T-helper 2 cell treated with Interferon-gamma antibody and Interleukin-4, amounts not matched to agents 5 μg/mL and 100 μg/mL, for 36 hours (primary cell): ENCODE measurements at regions not wholly inside any gene's neighbourhood (a gene's known extent, or its start where the extent isn't known, plus 50 kb on each side); places are given as distances from the start of the nearest gene placed in this dataset.
"Not testable (repeated sequence)": the region's sequence is repeated elsewhere in the genome, so short reads cannot be mapped to it uniquely, and the experiment has no call there.

Experiments used
- DNase-seq: peaks from one replicate; pipeline ENCODE4 v3.0.0; 2021; ENCODE audit warnings: low spot score
- H3K27ac Mint-ChIP-seq: one replicate; pipeline ENCODE4 v1.8.0; 2021; ENCODE audit warnings: mild to moderate bottlenecking, mixed read lengths
- H3K27me3 Mint-ChIP-seq: one replicate; pipeline ENCODE4 v1.8.0; 2021; ENCODE audit warnings: low read depth, mixed read lengths
- H3K36me3 Mint-ChIP-seq: one replicate; pipeline ENCODE4 v1.8.0; 2021; ENCODE audit warnings: low read depth, mixed read lengths
- H3K4me1 Mint-ChIP-seq: one replicate; pipeline ENCODE4 v1.8.0; 2021; ENCODE audit warnings: low read depth, mixed read lengths
- H3K4me3 Mint-ChIP-seq: one replicate; pipeline ENCODE4 v1.8.0; 2022; ENCODE audit warnings: mild to moderate bottlenecking, moderate library complexity, mixed read lengths
- H3K9me3 Mint-ChIP-seq: one replicate; pipeline ENCODE4 v1.8.0; 2021; ENCODE audit warnings: mixed read lengths

DNA sequence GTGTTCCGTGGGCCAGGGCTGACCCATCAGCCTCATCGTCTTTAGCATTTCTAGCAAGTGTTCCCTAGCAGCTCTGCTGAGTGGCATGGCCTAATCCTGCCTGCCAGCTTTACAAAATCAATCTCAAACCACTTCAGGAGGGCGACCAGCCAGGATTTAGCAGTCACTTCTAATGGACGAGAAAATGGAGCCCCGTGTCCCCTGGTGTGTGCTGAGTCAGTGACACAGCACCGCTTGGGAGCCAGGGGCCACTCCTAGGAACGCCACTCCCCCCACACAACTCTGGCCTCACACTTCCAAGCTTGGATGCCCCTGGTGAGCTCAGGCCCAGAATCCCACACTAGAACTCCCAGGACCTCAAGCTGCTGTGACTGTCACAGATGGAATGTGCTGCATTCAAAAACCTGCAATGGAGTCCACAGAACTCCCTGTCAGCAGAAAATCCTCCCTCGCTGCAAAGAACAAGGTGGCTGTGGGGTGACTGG, 311.2 kb upstream of the GATB start:
- Mint-ChIP-seq H3K27ac (no peak overlapping the region), H3K36me3 (peaks cover 3% of the 10 kb centered on the region), H3K4me3 (no peak overlapping the region), H3K27me3 (no peaks in the 10 kb centered on the region), H3K9me3 (peaks cover under 1% of the 10 kb centered on the region), H3K4me1 (peaks cover 11% of the 10 kb centered on the region)
- no peak for DNase-seq

DNA sequence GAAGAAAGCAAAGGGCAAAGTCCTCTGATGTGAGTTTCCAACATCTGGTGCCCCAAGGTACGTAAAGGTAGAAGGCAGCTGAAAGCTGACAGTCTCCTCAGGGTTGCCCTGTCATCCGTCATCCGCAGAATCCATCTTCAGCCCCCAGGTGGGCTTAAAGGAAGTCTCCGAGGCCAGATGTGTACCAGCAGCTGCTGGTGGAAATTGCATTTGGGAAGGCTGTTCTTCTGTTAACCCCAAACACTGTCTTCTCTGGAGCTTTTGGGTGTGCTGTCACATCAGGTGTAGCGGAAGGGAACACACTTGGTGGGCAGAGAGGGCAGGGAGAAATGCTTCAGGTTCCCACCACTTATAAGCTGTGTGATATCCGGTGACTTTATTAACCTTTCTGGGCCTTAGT, 310.0 kb upstream of the GATB start:
- no peak overlapping the region for H3K27ac Mint-ChIP-seq
- no peaks in the 10 kb centered on the region for H3K9me3 Mint-ChIP-seq
- no peak overlapping the region for H3K4me3 Mint-ChIP-seq
- H3K4me1 Mint-ChIP-seq = peaks cover 6% of the 10 kb centered on the region
- H3K27me3 Mint-ChIP-seq = no peaks in the 10 kb centered on the region
- DNase-seq = no peak
- H3K36me3 Mint-ChIP-seq = peaks cover 1% of the 10 kb centered on the region

DNA sequence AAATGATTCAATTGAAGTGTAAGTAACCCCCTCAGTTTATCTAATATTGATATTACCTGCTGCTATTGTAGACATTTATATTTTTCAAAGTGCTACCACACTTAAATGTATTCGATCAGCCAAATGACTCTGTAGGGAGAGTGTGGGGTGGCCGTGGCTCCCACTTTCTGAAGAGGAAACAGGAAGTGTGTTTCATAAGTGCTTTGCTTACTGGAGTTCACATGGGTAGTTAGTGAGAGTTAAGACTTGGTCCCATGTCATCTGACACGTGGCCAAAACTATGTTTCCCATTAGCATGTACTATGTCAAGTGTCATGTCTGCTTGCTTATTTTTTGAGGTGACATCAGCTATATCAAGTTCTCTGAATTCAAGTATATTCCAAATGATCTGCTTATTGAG, 308.1 kb upstream of the GATB start:
- H3K4me1 Mint-ChIP-seq = peaks cover 19% of the 10 kb centered on the region
- no peak overlapping the region for H3K4me3 Mint-ChIP-seq
- no peak for DNase-seq
- H3K27ac Mint-ChIP-seq = no peak overlapping the region
- H3K9me3 Mint-ChIP-seq = no peaks in the 10 kb centered on the region
- peaks cover 1% of the 10 kb centered on the region for H3K36me3 Mint-ChIP-seq
- H3K27me3 Mint-ChIP-seq = peaks cover 1% of the 10 kb centered on the region

DNA sequence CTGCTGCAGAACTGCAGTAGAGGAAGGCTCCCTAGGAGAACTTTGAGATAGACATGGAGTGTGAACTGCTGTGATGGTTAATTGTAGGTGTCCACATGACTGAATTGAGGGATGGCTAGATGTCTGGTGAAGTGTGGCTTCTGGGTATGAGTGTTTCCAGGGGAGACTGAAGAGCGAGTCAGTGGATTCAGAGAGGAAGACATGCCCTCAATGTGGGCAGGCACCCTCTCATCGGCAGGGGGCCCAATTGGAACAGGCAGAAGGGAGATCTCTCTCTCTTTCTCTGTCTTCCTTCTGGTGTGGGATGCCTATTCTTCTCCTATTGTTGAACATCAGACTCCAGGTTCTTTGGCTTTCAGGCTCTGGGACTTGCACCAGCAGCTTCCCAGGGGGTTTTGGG, 304.7 kb upstream of the GATB start:
- peaks cover 25% of the 10 kb centered on the region for H3K4me1 Mint-ChIP-seq
- H3K9me3 Mint-ChIP-seq = no peaks in the 10 kb centered on the region
- H3K4me3 Mint-ChIP-seq = no peak overlapping the region
- H3K27me3 Mint-ChIP-seq = peaks cover 5% of the 10 kb centered on the region
- DNase-seq = no peak
- H3K27ac Mint-ChIP-seq = no peak overlapping the region
- H3K36me3 Mint-ChIP-seq = peaks cover 1% of the 10 kb centered on the region

DNA sequence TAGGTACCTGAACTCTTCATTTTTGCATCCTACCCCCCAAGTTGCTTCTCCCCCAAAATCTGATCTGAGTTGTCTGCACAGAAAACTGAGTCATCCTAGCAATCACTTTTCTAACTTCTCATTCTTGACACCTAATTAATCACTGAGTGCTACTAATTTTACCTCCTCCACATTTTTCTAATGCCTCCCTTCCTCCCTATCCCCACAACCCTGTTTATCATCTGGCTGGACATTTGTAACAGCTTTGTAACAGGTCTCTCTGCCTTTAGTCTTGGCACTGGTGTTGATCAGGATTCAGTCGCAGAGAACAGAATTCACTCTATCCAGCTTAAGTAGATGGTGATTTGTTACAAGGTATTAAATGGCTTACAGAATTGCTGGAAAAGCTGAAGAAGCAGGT, 303.9 kb upstream of the GATB start:
- no peak overlapping the region for H3K4me3 Mint-ChIP-seq
- peaks cover 2% of the 10 kb centered on the region for H3K9me3 Mint-ChIP-seq
- no peak for DNase-seq
- H3K27ac Mint-ChIP-seq = no peak overlapping the region
- peaks cover 1% of the 10 kb centered on the region for H3K36me3 Mint-ChIP-seq
- H3K27me3 Mint-ChIP-seq = peaks cover 6% of the 10 kb centered on the region
- H3K4me1 Mint-ChIP-seq = peaks cover 27% of the 10 kb centered on the region

DNA sequence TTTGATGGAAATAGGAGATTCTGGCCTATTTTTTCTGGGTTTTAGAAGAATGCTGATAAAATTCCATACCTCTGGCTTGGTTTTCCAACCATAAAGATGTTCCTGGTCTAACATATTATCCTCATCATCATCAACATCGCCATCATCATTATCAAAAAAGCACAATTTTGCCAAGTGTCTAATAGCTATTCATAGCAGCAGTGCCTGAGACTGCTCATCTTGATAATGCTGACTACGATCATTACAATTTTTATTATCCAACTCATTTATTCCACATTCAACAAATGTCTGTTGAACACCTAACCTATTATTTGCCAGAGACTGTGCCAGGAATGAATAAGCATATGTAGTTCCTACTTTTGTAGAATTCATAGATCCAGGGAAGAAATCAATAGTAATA, 303.5 kb upstream of the GATB start:
- peaks cover 27% of the 10 kb centered on the region for H3K4me1 Mint-ChIP-seq
- peaks cover 11% of the 10 kb centered on the region for H3K27me3 Mint-ChIP-seq
- no peak overlapping the region for H3K4me3 Mint-ChIP-seq
- no peak overlapping the region for H3K27ac Mint-ChIP-seq
- DNase-seq = no peak
- peaks cover 1% of the 10 kb centered on the region for H3K36me3 Mint-ChIP-seq
- H3K9me3 Mint-ChIP-seq = peaks cover 7% of the 10 kb centered on the region

DNA sequence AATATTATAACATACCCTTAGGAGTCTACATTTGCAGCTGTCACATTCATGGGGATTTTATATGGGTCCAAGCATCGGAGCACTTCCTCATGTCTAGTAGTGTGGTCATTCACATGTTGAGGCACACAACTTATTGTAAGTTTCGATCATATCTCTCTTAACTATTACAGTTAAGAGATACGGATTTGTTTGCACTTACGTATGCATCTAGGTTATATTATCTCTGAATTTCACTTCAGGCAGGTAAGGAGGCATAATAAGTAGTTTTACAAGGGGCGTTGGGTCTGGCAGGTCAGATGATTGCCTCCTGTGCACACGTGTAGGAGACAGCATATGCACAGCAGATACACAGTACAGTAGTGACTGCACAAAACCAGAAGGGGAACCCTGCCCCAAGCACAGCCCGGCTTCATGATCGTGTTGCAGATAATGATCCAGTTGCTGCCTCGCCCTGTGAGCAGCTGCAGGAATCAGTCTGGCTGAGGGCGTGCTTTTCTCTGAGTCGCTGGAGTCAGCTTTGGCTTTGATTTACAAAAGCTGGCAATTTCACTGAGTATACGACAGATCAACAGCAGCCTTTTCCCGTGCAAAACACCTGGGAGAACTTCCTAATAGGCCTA, 302.9 kb upstream of the GATB start:
- H3K4me3 Mint-ChIP-seq = peak overlapping the region; percentile 23
- DNase-seq = peak; percentile 18
- H3K36me3 Mint-ChIP-seq = no peaks in the 10 kb centered on the region
- peaks cover 22% of the 10 kb centered on the region for H3K4me1 Mint-ChIP-seq
- no peak overlapping the region for H3K27ac Mint-ChIP-seq
- H3K9me3 Mint-ChIP-seq = peaks cover 10% of the 10 kb centered on the region
- peaks cover 17% of the 10 kb centered on the region for H3K27me3 Mint-ChIP-seq

DNA sequence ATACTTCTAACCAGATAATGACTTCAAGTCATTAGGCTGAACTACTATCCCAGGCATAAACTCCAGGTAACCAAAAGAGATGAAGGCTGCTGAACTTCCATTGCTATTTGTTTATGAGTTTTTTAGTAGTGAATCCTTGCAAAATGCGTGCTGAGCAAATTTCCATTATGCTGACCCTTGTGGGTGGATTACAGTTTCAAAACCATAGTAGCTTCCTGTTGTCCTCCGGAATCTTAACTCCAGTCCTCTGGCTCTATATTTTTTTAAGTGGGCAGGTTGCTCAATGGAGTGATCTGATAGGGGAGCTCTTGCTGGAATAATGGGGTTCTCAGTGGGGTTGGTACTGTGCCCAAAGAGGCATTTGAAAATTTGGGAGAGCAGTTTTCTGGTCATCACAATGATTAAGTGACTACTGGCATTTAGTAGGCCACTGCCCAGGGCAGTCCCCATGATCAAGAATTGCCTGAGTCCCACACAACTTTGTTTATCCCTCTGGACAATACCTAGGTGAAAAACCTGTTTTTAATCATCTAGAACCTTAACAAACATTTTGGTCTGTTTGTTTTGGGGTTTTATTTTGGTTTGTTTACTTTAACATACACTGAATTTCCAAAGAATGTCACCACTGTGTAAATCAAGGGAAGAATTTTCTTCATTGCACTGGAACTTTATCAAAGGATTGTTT, 302.3 kb upstream of the GATB start:
- Mint-ChIP-seq H3K4me3 (no peak overlapping the region), H3K4me1 (peaks cover 21% of the 10 kb centered on the region), H3K27me3 (peaks cover 23% of the 10 kb centered on the region), H3K9me3 (peaks cover 15% of the 10 kb centered on the region), H3K36me3 (peaks cover 1% of the 10 kb centered on the region), H3K27ac (no peak overlapping the region)
- DNase-seq = no peak

DNA sequence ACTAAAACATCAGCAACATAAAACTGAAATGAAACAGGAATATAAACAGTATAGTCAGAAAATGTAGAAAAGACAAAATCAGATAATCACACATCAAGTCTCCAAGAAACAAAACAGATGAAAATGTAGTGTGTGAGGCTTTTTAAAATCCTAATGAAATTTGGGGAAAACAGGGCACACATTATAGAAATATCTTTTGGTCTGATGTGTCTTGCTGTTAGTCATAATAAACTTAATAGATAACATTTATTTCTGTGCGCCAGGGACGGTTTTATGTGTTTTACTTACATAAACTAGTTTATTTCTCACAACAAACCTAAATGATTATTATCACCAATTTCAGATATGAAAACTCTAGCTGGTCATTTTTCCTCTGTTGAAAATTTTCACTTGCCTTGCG, 293.9 kb upstream of the GATB start:
- Mint-ChIP-seq H3K9me3 (peaks cover 39% of the 10 kb centered on the region), H3K4me1 (peaks cover 14% of the 10 kb centered on the region), H3K4me3 (no peak overlapping the region), H3K36me3 (peaks cover 4% of the 10 kb centered on the region), H3K27me3 (peaks cover 28% of the 10 kb centered on the region), H3K27ac (no peak overlapping the region)
- no peak for DNase-seq

DNA sequence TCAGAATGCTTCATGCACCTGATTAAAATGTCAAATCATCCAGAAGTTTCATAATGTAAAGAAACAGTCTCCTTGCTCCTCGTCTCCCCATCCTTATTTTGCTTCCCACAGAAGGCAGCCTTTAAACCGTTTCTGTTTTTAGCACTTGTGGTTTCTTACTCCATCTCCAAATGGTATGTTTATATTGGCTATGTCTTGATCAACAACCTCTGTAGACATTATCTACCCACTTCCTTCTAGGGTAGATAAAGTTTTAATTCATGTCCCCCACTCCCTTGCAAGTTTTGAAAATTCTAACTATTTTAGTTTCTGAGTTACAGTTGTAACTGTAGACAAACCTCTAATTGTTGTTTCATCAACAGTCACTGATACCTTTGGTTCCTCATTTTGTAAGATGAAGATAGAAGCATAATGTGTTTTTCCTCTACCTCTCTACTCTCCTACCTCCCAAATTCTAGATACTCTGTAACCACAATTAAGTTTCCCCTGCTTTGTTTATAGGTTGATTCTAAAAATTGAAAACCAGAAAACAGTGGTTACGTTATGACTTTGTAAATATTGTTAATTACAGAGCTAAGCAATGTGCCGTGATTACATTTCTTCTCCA, 291.7 kb upstream of the GATB start:
- Mint-ChIP-seq H3K36me3 (peaks cover 3% of the 10 kb centered on the region), H3K27ac (peak overlapping the region; percentile 58), H3K9me3 (peaks cover 21% of the 10 kb centered on the region), H3K4me3 (peak overlapping the region; percentile 39), H3K4me1 (peaks cover 14% of the 10 kb centered on the region), H3K27me3 (peaks cover 15% of the 10 kb centered on the region)
- no peak for DNase-seq

DNA sequence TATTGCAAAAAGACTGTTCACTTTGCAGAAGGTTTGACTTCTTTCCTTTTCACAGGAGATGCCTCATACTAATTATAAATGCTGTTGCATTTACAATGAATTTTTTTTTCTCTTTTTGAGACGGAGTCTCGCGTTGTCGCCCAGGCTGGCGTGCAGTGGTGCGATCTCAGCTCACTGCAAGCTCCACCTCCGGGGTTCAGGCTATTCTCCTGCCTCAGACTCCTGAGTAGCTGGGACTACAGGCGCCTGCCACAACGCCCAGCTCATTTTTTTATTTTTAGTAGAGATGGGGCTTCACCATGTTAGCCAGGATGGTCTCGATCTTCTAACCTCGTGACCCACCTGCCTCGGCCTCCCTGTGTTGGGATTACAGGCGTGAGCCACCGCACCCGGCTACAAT, 290.5 kb upstream of the GATB start:
- H3K27ac Mint-ChIP-seq, H3K36me3 Mint-ChIP-seq, H3K9me3 Mint-ChIP-seq, DNase-seq, H3K4me3 Mint-ChIP-seq: not testable (repeated sequence)
- peaks cover 14% of the 10 kb centered on the region for H3K4me1 Mint-ChIP-seq
- H3K27me3 Mint-ChIP-seq = peaks cover 11% of the 10 kb centered on the region

DNA sequence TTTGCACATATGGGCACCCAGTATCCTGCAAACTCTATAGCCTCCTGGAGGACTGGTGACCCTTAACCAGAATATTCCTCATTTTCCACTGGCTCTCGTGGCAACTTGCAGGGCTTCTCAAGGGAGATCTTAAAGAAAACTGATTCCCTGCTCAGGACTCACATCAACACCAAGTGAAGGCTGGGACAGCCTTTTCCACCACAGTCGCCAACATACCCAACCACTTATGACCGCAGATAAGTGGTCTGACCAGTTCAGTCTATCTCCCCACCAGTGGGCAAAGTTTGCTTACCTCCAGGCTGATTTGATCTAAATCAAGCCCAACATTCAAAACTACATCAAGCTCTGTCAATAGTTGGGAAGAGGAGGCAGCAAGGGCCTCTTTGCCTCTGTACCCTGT, 289.3 kb upstream of the GATB start:
- Mint-ChIP-seq H3K36me3 (no peaks in the 10 kb centered on the region), H3K4me3 (no peak overlapping the region), H3K4me1 (peaks cover 14% of the 10 kb centered on the region), H3K27ac (no peak overlapping the region), H3K27me3 (peaks cover 11% of the 10 kb centered on the region), H3K9me3 (no peaks in the 10 kb centered on the region)
- DNase-seq = no peak

DNA sequence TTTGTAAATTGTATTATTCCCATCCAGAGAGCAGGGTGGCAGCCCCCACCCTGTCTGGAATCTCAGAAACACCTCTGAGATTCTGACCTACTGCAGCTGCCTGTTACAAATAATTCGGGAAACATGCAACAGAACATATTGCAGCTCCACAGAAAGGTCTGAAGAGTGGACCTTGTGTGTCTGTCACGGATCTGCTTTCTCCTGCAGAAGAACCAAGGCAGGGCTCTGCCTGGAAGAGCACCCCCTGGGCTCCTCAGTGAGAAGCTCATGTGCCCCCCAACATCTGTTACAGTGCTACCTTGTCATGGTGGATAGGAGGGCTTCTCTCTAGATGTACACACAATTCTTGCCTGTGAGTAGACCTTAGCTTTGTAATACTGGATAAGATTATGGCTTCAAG, 286.6 kb upstream of the GATB start:
- no peak for DNase-seq
- Mint-ChIP-seq H3K36me3 (no peaks in the 10 kb centered on the region), H3K9me3 (peaks cover 7% of the 10 kb centered on the region), H3K4me1 (peaks cover 6% of the 10 kb centered on the region), H3K4me3 (no peak overlapping the region), H3K27ac (no peak overlapping the region), H3K27me3 (peaks cover 26% of the 10 kb centered on the region)

DNA sequence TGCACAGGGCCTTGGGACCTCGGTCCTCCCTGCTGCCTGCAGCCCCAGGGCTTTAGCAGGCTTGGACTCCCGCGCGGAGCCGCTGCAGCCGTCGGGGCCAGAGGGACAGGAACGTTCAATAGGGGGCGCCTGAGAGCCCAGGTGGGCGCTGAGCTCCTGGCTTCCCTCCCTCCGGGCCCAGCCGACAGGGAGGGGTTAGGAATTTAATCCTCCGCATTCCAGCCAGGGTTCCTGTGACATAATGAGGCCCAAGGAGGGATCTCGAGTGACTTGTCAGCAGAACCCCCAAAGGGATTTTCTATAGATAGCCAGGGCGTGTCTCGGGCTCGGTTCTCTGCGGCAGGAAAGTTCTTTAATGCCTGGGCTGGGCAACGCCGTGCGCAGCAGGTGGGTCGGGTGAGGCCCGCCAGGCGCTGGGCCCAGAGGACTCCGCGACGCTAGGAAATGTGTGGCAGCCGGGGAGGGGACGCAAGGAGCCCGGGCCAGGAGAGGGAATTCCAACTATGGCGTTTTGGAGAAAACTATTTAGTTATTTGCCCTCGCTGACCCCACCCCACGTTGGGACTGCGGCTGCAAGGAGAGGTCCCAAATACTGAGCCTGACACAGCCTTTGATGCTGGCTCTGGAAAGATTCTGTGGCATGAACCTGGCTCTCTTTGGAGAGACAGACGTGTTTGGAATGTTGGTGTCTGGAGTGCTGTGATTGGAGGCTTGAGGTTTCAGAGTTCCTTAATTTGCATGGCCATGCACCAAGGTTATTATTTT, 285.2 kb upstream of the GATB start:
- Mint-ChIP-seq H3K4me1 (peaks cover 2% of the 10 kb centered on the region), H3K9me3 (peaks cover 7% of the 10 kb centered on the region), H3K27me3 (peaks cover 26% of the 10 kb centered on the region), H3K27ac (no peak overlapping the region), H3K36me3 (no peaks in the 10 kb centered on the region), H3K4me3 (no peak overlapping the region)
- DNase-seq = no peak
